Naive B cell (primary cell): ENCODE measurements at regions not wholly inside any gene's neighbourhood (a gene's known extent, or its start where the extent isn't known, plus 50 kb on each side); places are given as distances from the start of the nearest gene placed in this dataset.
"Not testable (repeated sequence)": the region's sequence is repeated elsewhere in the genome, so short reads cannot be mapped to it uniquely, and the experiment has no call there.

ENCODE experiments used
- ATAC-seq, 2 donors: fragments of 150-1000 bp; cut with Tn5 transposase; 2 replicates each; pipeline ENCODE4 v1.10.0; 2021; ENCODE audit warnings: low read depth in 2 of 2, mild to moderate bottlenecking in 2 of 2, moderate library complexity in 2 of 2
- DNase-seq: peaks from one replicate; pipeline ENCODE4 v3.0.0; 2022
- H3K27ac Mint-ChIP-seq, 6 donors: one replicate each; pipeline ENCODE4 v1.8.0; 2020 to 2022; ENCODE audit warnings: mild to moderate bottlenecking in 6 of 6, mixed read lengths in 6 of 6, moderate library complexity in 5 of 6, inconsistent platforms in 2 of 6
- H3K27me3 Mint-ChIP-seq, 3 donors: one replicate each; pipeline ENCODE4 v1.8.0; 2021 to 2022; ENCODE audit warnings: mixed read lengths in 3 of 3, mild to moderate bottlenecking in 1 of 3
- H3K36me3 Mint-ChIP-seq, 2 donors: one replicate each; pipeline ENCODE4 v1.8.0; 2020 to 2022; ENCODE audit warnings: mixed read lengths in 2 of 2, inconsistent platforms in 1 of 2, mild to moderate bottlenecking in 1 of 2
- H3K4me1 Mint-ChIP-seq, 3 donors: one replicate each; pipeline ENCODE4 v1.8.0; 2020 to 2022; ENCODE audit warnings: mixed read lengths in 3 of 3, inconsistent platforms in 1 of 3, mild to moderate bottlenecking in 1 of 3, moderate library complexity in 1 of 3
- H3K4me3 Mint-ChIP-seq, 8 donors: one replicate each; pipeline ENCODE4 v1.8.0; 2020 to 2022; ENCODE audit warnings: mild to moderate bottlenecking in 8 of 8, mixed read lengths in 8 of 8, moderate library complexity in 8 of 8, inconsistent platforms in 2 of 8
- H3K9me3 Mint-ChIP-seq, 7 donors: one replicate each; pipeline ENCODE4 v1.8.0; 2020 to 2022; ENCODE audit warnings: mixed read lengths in 7 of 7, mild to moderate bottlenecking in 5 of 7, inconsistent platforms in 2 of 7, moderate library complexity in 1 of 7

- H3K4me1 Mint-ChIP-seq, result no peaks in the 10 kb centered on the region
- peaks cover 0 to 6% (median 3%) of the 10 kb centered on the region in 3 donors for H3K27me3 Mint-ChIP-seq
- no peaks in the 10 kb centered on the region for H3K36me3 Mint-ChIP-seq
- no peak for ATAC-seq
- H3K4me3 Mint-ChIP-seq, result no peak overlapping the region
- DNase-seq, result no peak
- no peak overlapping the region for H3K27ac Mint-ChIP-seq
- peaks cover 0 to 17% (median 5%) of the 10 kb centered on the region in 7 donors for H3K9me3 Mint-ChIP-seq
Measured at GRCh38 chr19:29062475-29063435, 150.2 kb downstream of the UQCRFS1 start.

- peaks cover 0 to 7% (median 1%) of the 10 kb centered on the region in 7 donors for H3K9me3 Mint-ChIP-seq
Measured at GRCh38 chr19:29060813-29061364, 152.1 kb downstream of the UQCRFS1 start.

DNA sequence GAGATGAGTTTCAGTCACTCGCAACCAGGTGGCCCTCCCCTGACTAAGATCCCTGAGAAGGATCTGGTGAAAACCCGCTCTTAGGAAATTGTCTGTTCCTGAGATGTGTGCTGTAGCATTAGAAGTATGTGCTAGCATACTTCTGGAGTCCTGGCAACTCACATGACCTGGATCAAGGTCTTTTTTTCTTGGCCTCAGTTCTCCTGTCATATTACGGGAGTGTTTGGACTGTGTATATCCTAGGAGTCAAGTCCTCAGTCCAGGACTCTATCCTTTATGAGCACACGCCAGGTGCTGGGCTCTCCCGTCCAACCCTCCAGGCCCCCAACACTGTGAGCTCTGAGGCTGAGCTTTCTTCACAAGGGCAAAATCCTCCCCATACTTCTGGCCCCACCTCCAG, 156.4 kb downstream of the UQCRFS1 start:
- no peak overlapping the region for H3K27ac Mint-ChIP-seq
- H3K36me3 Mint-ChIP-seq, result no peaks in the 10 kb centered on the region
- DNase-seq (no peak), ATAC-seq (no peak)
- no peak overlapping the region for H3K4me3 Mint-ChIP-seq
- H3K9me3 Mint-ChIP-seq, result peaks cover 2 to 14% (median 4%) of the 10 kb centered on the region in 7 donors
- H3K27me3 Mint-ChIP-seq, result peaks cover 0 to 6% (median 0%) of the 10 kb centered on the region in 3 donors
- no peaks in the 10 kb centered on the region for H3K4me1 Mint-ChIP-seq

More at GRCh38 chr19:29060813-29061364, 152.1 kb downstream of the UQCRFS1 start:
- ATAC-seq (no peak), DNase-seq (no peak)
- Mint-ChIP-seq H3K4me1 (no peaks in the 10 kb centered on the region), H3K4me3 (no peak overlapping the region), H3K27me3 (peaks cover 0 to 6% (median 3%) of the 10 kb centered on the region in 3 donors), H3K36me3 (no peaks in the 10 kb centered on the region), H3K27ac (no peak overlapping the region)

- Mint-ChIP-seq H3K4me3 (no peak overlapping the region), H3K27me3 (no peaks in the 10 kb centered on the region), H3K9me3 (peaks cover 2 to 14% (median 5%) of the 10 kb centered on the region in 7 donors), H3K27ac (no peak overlapping the region), H3K4me1 (no peaks in the 10 kb centered on the region), H3K36me3 (no peaks in the 10 kb centered on the region)
- ATAC-seq (no peak), DNase-seq (no peak)
Measured at GRCh38 chr19:29054886-29055675, 157.9 kb downstream of the UQCRFS1 start.

DNA sequence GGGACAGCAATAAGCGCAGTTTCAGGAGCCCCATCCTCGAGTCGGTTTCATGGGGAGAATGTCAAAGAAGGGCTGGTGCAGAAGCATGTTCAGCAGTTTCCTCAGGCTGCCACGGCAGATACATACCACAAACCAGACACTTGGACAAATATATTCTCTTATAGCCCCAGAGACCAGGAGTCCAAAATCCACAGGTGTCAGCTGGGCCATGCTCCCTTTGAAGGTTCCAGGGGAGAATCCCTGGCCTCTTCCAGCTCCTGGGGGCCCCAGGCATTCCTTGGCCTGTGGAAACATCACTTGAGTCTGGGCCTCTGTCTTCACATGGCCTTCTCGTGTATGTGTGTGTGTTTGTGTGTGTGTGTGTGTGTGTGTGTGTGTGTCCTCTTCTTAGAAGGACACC, 164.1 kb downstream of the UQCRFS1 start:
- ATAC-seq, result no peak
- H3K27me3 Mint-ChIP-seq, result no peaks in the 10 kb centered on the region
- H3K27ac Mint-ChIP-seq, result no peak overlapping the region
- H3K4me3 Mint-ChIP-seq, result no peak overlapping the region
- H3K4me1 Mint-ChIP-seq, result no peaks in the 10 kb centered on the region
- no peaks in the 10 kb centered on the region for H3K36me3 Mint-ChIP-seq
- peaks cover 1 to 15% (median 10%) of the 10 kb centered on the region in 7 donors for H3K9me3 Mint-ChIP-seq
- no peak for DNase-seq

GRCh38 chr19:29045679-29046254, 167.2 kb downstream of the UQCRFS1 start:
- Mint-ChIP-seq H3K4me3 (no peak overlapping the region), H3K9me3 (peaks cover 4 to 16% (median 10%) of the 10 kb centered on the region in 7 donors), H3K27ac (no peak overlapping the region), H3K36me3 (no peaks in the 10 kb centered on the region), H3K27me3 (no peaks in the 10 kb centered on the region), H3K4me1 (no peaks in the 10 kb centered on the region)
- DNase-seq (no peak), ATAC-seq (no peak)

- Mint-ChIP-seq H3K9me3 (peaks cover 4 to 16% (median 10%) of the 10 kb centered on the region in 7 donors), H3K27me3 (no peaks in the 10 kb centered on the region)
- no peak for ATAC-seq
Measured at GRCh38 chr19:29044037-29044436, 168.9 kb downstream of the UQCRFS1 start.

DNA sequence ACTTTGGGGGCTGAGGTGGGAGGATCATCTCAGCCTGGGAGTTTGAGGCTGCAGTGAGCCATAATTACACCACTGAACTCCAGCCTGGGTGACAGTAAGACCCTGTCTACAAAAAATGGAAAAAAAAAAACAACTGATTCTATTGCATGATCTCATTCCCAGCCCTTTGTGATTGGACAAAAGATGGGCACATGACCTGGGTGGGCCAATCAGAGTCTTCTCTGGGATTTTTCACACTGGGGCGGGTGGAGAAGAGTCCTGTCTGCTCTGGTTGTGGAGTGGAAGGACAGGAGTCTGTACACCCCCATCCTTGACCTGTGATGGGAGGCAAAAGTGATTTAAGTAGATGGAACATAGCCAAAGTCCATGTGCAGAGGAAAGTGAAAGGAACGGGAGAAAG, 170.5 kb downstream of the UQCRFS1 start:
- DNase-seq, result no peak
- no peaks in the 10 kb centered on the region for H3K4me1 Mint-ChIP-seq
- H3K4me3 Mint-ChIP-seq, result no peak overlapping the region
- ATAC-seq, result no peak
- H3K36me3 Mint-ChIP-seq, result no peaks in the 10 kb centered on the region
- H3K9me3 Mint-ChIP-seq, result peaks cover 4 to 16% (median 10%) of the 10 kb centered on the region in 7 donors
- no peak overlapping the region for H3K27ac Mint-ChIP-seq
- no peaks in the 10 kb centered on the region for H3K27me3 Mint-ChIP-seq

More at GRCh38 chr19:29044037-29044436, 168.9 kb downstream of the UQCRFS1 start:
- DNase-seq, result no peak
- Mint-ChIP-seq H3K4me3 (no peak overlapping the region), H3K27ac (no peak overlapping the region), H3K36me3 (no peaks in the 10 kb centered on the region), H3K4me1 (no peaks in the 10 kb centered on the region)

DNA sequence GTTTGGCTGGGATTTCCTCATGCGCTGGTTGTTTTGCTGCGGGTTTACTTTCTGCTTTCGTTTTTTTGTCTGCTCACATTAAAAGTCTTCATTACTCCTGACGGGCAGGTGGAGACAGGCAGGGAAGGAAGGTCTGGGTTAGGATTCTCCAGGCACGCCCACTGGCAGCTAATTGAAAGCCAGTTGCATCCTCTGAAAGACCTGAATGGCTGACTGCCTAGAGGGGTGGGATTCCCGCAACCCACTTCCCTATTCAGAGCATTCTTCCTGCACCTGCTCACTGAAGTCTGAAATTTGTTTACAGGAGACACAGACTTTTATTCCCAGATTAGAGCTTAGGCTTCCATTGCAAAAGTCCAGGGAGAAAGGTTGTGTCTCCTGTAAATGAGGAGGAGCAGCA, 172.0 kb downstream of the UQCRFS1 start:
- DNase-seq (no peak), ATAC-seq (no peak)
- Mint-ChIP-seq H3K4me3 (no peak overlapping the region), H3K4me1 (no peaks in the 10 kb centered on the region), H3K27me3 (no peaks in the 10 kb centered on the region), H3K9me3 (peaks cover 4 to 16% (median 12%) of the 10 kb centered on the region in 7 donors), H3K27ac (no peak overlapping the region), H3K36me3 (no peaks in the 10 kb centered on the region)

DNA sequence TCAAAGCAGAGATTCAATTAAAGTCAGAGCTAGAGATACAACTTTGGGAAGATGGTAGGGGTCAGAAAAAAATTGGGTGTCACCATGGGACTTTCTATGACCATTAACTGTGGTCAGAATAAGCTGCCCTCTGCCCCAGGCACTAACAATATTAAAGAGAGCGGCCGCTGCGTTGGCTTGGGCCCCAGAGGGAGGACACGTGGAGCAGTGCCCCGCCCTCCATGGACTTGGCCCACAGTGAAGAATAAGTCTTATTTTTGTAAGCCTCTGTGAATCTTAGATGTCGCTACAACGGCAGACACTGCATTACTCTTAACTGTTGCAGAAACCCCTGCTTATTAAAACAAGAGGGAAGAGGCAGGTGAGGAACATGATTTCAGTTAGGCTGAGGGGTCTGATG, 172.7 kb downstream of the UQCRFS1 start:
- ATAC-seq (no peak), DNase-seq (no peak)
- Mint-ChIP-seq H3K27me3 (no peaks in the 10 kb centered on the region), H3K27ac (no peak overlapping the region), H3K4me1 (no peaks in the 10 kb centered on the region), H3K9me3 (peaks cover 4 to 16% (median 12%) of the 10 kb centered on the region in 7 donors), H3K4me3 (no peak overlapping the region), H3K36me3 (no peaks in the 10 kb centered on the region)

GRCh38 chr19:29039036-29039435, 173.9 kb downstream of the UQCRFS1 start:
- not testable (repeated sequence) for DNase-seq, H3K4me3 Mint-ChIP-seq, ATAC-seq, H3K27me3 Mint-ChIP-seq, H3K27ac Mint-ChIP-seq, H3K4me1 Mint-ChIP-seq, H3K36me3 Mint-ChIP-seq
- H3K9me3 Mint-ChIP-seq, result peaks cover 0 to 14% (median 9%) of the 10 kb centered on the region in 7 donors

DNA sequence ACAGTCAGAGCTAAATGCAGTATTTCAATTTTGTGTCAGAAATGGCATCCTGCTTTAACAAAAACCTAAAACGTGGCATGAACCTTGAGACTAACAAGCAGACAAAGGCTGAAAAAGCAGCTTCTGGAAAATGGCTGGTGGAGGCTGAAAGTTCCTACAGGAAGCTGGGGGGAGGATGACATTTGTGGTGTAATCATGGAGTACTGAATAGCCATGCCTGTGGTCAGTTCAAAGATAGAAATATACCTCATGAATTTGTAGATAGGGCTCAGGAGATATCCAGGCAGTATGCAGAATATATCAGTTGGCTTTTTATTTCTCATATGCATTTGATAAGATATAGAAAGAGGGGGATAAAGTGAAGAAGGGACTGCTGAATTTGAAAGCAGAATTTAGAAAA, 181.7 kb downstream of the UQCRFS1 start:
- Mint-ChIP-seq H3K4me1 (no peaks in the 10 kb centered on the region), H3K36me3 (no peaks in the 10 kb centered on the region), H3K27me3 (no peaks in the 10 kb centered on the region), H3K27ac (peak overlapping the region in 1 of 6 donors; percentile 73), H3K9me3 (peaks cover 0 to 10% (median 0%) of the 10 kb centered on the region in 7 donors), H3K4me3 (no peak overlapping the region)
- DNase-seq, result no peak
- ATAC-seq, result no peak

DNA sequence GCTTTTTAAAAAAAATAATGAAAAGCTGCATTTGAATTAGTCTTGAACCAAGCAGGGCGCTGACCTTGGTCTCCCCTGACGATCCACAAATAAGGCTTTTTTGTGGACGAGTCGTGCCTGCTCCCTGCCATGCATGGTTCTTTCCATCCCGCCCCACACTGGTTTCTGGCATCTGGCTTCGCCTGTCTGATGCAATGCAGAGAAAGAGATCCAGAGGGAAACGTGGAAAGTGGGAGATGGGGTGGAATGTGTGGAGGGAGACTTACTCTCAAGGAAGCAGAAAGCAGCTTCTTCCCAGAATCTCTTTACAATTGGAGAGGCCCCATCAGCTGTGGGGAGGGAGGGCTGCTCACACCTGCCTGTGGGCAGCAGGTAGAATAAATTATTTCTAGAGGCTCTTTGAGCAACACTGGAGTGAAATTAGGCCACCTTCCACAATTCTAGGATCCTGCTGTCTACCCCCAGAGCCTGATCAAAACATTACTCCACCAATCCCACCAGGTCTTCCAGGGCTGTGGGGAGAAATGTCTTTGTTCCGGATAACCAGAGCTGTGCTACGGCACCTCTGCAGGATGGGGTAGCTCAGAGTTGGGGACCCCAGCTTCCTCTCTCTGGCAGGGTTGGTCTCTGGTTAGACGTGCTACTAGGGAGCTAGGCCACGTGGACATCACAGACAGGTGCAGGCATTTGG, 183.5 kb downstream of the UQCRFS1 start:
- Mint-ChIP-seq H3K36me3 (no peaks in the 10 kb centered on the region), H3K4me1 (no peaks in the 10 kb centered on the region), H3K27me3 (no peaks in the 10 kb centered on the region), H3K27ac (no peak overlapping the region), H3K9me3 (peaks cover 0 to 4% (median 0%) of the 10 kb centered on the region in 7 donors), H3K4me3 (no peak overlapping the region)
- DNase-seq (no peak), ATAC-seq (no peak)
